HFFc6 (cell line): ENCODE measurements at regions not wholly inside any gene's neighbourhood (a gene's known extent, or its start where the extent isn't known, plus 50 kb on each side); places are given as distances from the start of the nearest gene placed in this dataset.

Experiments used
- DNase-seq: peaks from one replicate; pipeline ENCODE4 v3.0.0-alpha.2; 2018
- H3K27ac Mint-ChIP-seq: 2 replicates; pipeline ENCODE4 v1.8.0; 2020; ENCODE audit warnings: mild to moderate bottlenecking, mixed read lengths
- H3K27me3 Mint-ChIP-seq: 2 replicates; pipeline ENCODE4 v1.8.0; 2021; ENCODE audit warnings: mild to moderate bottlenecking, moderate library complexity, mixed read lengths; ENCODE audit not compliant: insufficient read depth
- H3K36me3 Mint-ChIP-seq: 2 replicates; pipeline ENCODE4 v1.8.0; 2021; ENCODE audit warnings: low read depth, mixed read lengths
- H3K4me1 Mint-ChIP-seq: 2 replicates; pipeline ENCODE4 v1.8.0; 2020; ENCODE audit warnings: low read depth, mixed read lengths
- H3K4me3 Mint-ChIP-seq: 2 replicates; pipeline ENCODE4 v1.8.0; 2020; ENCODE audit warnings: mild to moderate bottlenecking, moderate library complexity, mixed read lengths
- H3K9me3 Mint-ChIP-seq: 2 replicates; pipeline ENCODE4 v1.8.0; 2020; ENCODE audit warnings: mild to moderate bottlenecking, mixed read lengths
- TF ChIP-seq, protein P1 (sequence below): fragments of 200-600 bp; sonication (generic); IDR thresholded peaks from 2 replicates; pipeline ENCODE4 v1.5.0; 2021; ENCODE audit warnings: antibody characterized with exemption, mild to moderate bottlenecking

DNA sequence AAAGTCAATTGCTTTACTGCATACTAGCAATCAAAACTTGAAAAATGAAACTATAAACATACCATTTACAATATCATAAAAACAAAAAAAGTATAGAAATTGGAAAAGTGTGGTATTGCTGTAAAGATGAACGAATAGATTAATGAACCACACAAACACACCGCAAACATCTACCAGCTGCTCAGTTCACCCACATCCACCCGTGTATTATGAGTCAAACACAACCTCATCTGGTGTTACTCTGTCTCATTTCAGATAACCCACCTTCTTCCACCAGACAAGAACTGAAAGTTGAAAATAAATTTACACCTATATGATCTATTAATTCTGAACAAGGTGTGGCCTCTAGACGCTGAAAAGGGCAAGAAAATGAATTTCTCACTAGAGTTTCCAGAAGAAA, 53.3 kb downstream of the BLID start:
- DNase-seq = no peak
- peaks cover 49% of the 10 kb centered on the region for H3K4me1 Mint-ChIP-seq
- H3K4me3 Mint-ChIP-seq = peak overlapping the region; percentile 66
- H3K27me3 Mint-ChIP-seq = peaks cover 8% of the 10 kb centered on the region
- peaks cover 36% of the 10 kb centered on the region for H3K9me3 Mint-ChIP-seq
- TF ChIP-seq, protein P1, sequence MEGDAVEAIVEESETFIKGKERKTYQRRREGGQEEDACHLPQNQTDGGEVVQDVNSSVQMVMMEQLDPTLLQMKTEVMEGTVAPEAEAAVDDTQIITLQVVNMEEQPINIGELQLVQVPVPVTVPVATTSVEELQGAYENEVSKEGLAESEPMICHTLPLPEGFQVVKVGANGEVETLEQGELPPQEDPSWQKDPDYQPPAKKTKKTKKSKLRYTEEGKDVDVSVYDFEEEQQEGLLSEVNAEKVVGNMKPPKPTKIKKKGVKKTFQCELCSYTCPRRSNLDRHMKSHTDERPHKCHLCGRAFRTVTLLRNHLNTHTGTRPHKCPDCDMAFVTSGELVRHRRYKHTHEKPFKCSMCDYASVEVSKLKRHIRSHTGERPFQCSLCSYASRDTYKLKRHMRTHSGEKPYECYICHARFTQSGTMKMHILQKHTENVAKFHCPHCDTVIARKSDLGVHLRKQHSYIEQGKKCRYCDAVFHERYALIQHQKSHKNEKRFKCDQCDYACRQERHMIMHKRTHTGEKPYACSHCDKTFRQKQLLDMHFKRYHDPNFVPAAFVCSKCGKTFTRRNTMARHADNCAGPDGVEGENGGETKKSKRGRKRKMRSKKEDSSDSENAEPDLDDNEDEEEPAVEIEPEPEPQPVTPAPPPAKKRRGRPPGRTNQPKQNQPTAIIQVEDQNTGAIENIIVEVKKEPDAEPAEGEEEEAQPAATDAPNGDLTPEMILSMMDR = no peak
- H3K27ac Mint-ChIP-seq = peak overlapping the region; percentile 73
- peaks cover 94% of the 10 kb centered on the region for H3K36me3 Mint-ChIP-seq

DNA sequence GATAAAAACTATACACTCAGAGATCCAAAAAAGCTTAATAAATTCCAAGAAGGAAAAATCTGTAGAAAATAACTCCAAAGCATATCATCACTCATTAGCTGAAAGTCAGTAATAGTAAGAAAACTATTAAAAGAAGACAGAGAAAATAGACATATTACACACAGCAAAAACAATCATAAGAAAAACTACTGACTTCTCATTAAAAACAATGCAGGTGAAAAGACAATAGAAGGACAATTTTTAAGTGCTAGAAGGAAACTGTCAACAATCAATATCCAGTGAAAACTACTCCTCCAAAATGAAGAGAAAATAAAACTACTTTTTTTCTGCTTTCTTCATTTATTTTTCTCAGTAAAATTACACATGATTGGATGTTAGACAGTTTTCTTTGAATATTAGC, 56.5 kb downstream of the BLID start:
- no peak for DNase-seq
- H3K27me3 Mint-ChIP-seq = peaks cover 4% of the 10 kb centered on the region
- TF ChIP-seq, protein P1 = no peak
- peak overlapping the region; percentile 61; the same call in 1 of the 2 replicates for H3K27ac Mint-ChIP-seq
- no peak overlapping the region for H3K4me3 Mint-ChIP-seq
- peaks cover 32% of the 10 kb centered on the region for H3K4me1 Mint-ChIP-seq
- H3K9me3 Mint-ChIP-seq = peaks cover 30% of the 10 kb centered on the region
- peaks cover 78% of the 10 kb centered on the region for H3K36me3 Mint-ChIP-seq

DNA sequence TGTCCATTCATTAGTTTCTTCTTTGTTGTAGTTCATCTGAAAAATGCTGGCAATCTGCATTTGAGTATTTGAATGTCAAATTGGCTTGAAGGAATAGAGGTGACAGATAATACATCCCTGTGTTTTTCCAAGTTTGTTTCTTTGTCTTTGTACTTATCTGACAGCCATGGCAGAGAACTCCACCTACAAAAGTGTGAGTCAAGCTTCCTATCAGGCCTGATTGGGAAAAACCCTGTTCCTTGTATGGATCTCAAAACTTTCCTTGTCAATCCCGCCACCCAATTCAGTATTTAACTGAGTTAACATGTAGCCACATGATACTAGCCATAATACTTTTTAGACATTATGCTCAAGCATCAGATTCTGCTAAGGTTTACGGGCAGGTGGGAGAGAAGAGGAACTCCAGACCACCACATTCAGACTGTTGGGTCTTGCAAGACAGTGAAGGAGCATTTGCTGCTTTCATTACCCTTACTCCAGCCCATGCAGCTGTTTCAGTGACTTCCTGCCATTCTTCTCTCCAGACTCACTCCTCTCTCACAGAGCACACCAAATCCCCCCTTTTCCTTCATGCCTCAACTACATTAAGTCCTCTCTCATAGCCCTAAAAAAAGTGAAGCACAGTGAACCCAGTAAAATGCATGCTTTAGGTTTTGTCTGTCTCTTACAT, 65.9 kb downstream of the BLID start:
- H3K36me3 Mint-ChIP-seq = peaks cover 74% of the 10 kb centered on the region
- peak overlapping the region; percentile 55 for H3K27ac Mint-ChIP-seq
- TF ChIP-seq, protein P1 = no peak
- H3K9me3 Mint-ChIP-seq = peaks cover 21% of the 10 kb centered on the region
- no peak overlapping the region for H3K4me3 Mint-ChIP-seq
- peaks cover 56% of the 10 kb centered on the region for H3K4me1 Mint-ChIP-seq
- DNase-seq = no peak
- H3K27me3 Mint-ChIP-seq = peaks cover 5% of the 10 kb centered on the region

DNA sequence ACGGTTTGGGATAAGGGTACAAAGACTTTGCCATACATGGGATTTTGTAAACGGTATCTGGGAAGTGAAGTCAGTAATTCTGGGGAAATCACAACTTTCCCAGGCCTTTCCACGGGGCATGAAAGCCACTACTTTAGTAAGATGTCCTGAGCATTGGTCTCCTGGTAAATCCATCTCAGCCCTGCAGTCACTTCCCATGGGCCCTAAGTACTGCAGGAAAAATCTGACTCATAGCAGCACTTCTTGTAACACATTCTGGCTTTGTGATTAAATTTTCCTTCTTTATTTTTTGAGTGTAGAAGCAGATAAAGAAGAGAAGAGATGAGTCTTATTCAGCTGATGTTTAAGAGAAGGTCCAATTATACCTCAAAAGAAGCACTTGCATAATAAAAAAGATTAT, 67.6 kb downstream of the BLID start:
- Mint-ChIP-seq H3K9me3 (peaks cover 17% of the 10 kb centered on the region), H3K27ac (peak overlapping the region; percentile 61), H3K36me3 (peaks cover 59% of the 10 kb centered on the region), H3K4me1 (peaks cover 74% of the 10 kb centered on the region), H3K4me3 (peak overlapping the region; percentile 37; the same call in 1 of the 2 replicates), H3K27me3 (peaks cover 5% of the 10 kb centered on the region)
- TF ChIP-seq, protein P1 = no peak
- no peak for DNase-seq

DNA sequence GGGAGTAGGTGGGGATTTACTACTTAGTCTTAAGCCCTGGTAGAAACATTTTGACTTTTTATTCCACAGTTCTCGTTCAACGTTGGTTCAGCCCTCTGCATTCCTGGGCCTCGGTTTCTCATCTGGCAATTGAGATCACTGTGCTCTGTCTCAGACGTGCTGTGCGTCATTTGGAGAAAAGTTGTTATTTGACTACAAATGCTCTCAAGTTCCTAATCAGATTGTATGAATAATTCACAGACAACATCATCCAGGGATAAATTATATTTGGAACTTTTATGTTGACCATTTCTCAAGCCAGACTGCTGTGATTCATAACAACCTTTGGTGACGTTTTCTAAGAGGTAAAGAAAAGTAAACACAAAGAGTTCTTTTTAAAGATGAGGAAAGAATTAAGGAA, 69.2 kb downstream of the BLID start:
- Mint-ChIP-seq H3K27ac (peak overlapping the region; percentile 94), H3K9me3 (peaks cover 11% of the 10 kb centered on the region), H3K27me3 (peaks cover 5% of the 10 kb centered on the region), H3K4me1 (peaks cover 89% of the 10 kb centered on the region), H3K36me3 (peaks cover 62% of the 10 kb centered on the region), H3K4me3 (peak overlapping the region; percentile 44)
- TF ChIP-seq, protein P1 = no peak
- DNase-seq = peak; percentile 62
